NCI-H2171 (cell line): ENCODE measurements at regions not wholly inside any gene's neighbourhood (a gene's known extent, or its start where the extent isn't known, plus 50 kb on each side); places are given as distances from the start of the nearest gene placed in this dataset.

Source experiments
- DNase-seq: peaks from one replicate; lab custom pipeline; 2025; lab: John Stamatoyannopoulos, UW

DNA sequence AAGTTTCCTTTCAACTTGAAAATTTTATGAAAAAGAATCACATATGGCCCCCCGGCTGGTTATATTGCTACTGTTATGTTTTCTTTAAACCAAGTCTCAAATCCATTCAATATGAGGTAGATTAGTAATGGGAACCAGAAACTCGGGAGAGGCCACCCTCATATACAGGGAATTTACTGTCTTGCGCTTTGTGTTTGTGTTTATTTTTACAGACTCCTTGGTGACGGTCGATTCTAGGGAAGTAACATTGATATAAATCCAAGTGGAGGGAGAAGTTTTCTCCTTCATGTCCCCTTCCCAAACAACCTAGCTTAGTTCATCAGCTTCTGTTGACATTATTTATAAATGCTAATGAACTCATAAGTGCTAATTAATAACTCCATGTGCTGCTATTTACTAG is 163.5 kb upstream of the LMO4 start:
- DNase-seq = no peak

DNA sequence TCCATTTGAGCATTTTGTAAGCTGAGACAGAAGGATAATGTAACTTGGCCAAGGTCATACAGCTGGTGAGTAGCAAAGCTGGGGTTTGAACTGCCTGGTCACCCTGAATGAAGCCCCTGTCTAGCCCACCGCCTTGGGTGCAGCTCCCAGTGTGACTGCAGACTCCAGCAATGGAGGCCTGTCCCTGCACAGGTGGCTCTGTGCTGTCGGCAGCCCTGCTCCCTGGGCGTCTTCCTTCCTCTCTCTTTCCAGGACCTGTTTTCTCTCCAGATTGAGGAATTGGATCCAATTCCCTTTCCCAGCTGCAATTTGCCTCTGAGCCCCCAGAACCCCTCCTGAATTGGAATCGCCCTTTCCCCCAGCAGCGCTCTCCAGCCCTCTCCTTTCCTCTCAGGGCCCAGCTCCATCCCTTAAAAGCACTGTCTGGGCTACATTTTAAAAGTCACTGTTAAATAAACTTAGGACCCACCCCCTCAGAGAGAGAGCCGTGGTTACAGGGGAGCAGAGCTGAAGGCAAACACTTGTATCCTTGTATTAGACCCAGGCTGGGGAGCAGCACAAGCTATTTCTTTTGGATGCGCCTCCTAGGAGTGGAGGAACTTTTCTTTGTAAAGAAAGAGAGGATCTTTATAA is 161.4 kb upstream of the LMO4 start:
- no peak for DNase-seq

DNA sequence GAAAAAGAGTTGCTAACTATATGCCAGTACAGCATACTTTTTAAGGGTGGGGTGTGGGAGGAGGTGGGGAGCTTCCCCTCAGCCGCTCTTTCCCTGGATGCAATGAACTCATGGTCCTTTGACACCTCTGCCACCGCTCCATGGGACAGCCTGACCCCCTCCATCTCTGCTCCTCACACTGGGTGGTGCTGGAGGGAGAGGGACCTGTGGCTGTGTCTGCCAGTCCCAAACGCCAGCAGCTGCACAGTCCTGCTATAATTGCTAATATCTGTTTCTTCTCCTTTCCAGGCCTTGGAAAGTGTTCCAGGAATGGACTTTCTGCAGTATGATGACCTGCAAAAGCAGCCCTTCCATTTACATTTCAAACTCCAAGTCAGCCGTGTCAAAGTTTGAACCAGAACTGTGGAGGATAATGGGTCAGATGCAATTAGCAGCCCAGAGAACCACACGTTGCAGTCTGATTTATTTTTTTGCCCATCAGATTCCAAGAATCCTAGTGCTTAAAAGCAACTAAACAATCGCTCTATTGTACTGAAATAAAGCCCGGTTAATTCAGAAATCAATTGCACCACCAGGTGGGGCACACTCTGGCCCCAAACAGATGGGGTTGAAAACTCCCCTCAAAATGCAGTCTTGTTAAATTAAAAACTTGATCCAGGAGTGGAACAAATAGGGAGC is 160.7 kb upstream of the LMO4 start:
- no peak for DNase-seq

DNA sequence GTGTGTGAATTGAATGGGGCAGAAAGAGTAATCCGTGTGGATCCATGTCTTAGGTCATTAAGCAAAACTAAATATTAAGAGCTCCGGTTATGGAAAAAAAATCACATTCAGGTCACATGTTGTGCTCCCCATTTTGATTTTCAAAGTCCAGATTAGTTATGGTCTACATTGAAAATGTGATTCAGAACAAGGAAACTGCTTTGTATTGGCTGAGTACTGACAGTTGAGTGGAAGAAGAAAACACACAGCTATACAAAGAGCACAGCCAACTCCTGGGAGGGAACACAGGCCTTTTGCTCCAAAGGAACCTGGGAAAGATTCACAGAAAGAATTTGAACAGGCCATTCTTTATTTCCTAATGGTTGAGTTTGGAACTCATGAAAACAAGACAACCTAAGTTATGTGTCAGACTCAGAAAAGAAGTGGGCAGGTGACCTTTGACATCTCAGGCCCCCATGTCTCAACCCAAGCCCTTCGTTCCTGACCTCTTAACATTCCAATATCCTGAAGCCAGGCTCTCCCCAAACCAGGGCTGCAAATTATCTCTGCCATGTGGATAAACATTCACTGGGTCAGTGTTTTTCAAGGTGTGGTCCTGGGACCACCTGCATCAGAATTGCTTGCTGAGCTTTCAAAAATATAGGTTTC is 159.3 kb upstream of the LMO4 start:
- no peak for DNase-seq

DNA sequence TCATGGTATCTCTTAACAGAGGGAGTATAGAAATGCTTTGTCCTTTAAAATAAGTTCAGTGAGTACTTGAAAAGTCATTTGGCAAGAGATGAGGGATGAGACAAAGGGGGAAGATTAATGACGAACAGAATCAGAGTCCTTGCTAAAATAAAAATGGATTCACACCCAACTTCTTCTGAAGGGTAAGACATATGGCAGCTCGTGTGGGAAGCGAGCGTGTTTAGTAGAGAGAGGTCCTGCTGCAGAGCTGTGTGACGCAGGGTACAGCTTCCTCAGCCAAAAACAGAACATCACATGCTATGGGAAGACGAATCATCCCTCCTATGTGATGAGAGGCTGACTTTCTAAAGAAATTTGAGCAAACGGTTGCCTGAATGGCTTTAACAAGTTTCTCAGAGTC is 158.5 kb upstream of the LMO4 start:
- DNase-seq = no peak

DNA sequence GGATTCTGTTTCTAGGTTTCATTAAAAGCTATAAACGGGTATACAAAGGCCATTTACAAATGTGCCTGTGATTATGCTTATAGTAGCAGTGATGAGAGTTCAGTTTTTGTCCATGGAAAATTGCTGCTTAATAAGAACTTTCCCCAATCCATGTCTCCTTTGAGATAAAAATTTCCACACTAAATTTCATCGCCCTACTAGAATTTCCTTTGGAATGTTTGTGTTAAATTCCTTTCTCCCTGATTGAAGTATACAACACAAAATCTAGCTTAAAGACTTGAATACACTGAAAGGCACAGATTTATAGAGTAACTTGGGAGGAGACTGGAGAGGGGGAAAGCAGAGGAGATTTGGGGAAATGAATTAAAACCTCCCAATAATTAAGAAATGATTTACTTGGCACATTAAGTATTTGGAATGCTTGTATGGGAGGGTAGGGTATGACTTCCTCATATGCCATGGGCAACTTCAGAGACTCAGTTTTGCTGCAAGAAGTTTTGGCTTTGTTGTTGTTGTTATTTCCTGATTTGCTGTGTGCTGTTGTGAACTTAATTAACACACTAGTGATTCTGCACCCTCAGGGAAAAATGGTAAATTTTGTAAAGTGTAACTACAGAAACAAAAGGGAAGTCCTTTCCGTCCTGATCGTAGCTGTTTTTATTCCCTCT is 157.6 kb upstream of the LMO4 start:
- DNase-seq = no peak

DNA sequence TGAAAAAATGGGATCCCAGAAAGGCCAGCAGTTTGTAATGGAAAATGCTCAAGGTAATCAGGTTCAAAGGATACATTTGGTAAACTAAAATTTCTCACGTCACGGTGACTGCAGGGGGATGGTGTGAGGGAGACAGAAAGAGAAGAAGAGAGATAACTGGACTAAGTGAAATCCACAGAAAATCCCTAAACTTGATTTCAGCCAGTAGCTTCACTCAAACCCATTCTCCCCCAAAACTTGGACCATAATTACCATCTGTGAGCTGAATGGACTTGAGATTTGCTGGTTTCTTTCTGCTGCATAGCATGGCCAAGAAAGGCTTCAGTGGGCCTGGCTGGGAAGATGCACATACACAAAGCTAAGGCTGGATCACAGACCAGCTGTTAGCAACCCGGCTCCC is 155.4 kb upstream of the LMO4 start:
- no peak for DNase-seq

DNA sequence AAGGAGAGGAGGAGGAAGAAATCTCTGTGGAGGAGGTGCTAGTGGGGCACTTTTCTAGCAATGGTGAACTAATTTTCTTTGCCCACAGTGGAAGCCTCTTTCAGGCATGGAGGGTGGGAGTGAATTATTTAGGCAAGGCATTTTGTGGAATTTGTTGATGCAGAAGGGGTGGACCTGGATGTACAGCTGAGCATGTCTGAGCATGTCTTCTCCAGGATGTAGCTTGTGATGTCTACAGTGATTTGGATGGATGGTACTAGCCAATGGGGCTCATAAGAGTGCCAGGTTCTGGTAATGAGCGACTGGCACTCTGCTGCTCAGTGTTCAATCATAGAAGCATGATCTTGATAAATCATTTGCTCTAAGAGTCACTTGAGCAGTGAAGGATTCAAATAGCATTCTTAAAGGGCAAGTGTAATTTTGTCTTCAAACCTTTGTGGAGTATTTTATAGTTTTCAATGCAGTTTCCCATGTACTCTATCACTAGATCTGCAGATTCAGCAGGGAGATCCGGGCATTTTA is 153.9 kb upstream of the LMO4 start:
- DNase-seq = no peak

DNA sequence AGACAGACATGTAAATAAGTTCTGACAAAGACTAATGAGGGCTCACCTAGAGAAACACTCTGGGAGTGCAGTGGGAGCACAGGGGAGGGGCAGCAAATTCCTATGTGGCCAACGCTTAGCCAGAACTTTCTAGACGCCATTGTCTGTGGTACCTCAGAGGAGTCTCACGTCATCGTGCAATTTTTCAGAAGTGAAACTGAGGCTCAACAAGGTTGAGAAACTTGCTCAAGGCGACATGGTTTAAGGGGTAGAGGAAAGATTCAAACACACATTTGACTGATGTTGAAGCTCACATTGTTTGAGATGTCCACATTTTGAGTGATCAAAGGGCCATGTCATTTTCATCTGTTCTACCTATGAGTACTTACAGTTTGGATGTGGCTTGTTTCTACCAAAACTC is 152.6 kb upstream of the LMO4 start:
- no peak for DNase-seq

DNA sequence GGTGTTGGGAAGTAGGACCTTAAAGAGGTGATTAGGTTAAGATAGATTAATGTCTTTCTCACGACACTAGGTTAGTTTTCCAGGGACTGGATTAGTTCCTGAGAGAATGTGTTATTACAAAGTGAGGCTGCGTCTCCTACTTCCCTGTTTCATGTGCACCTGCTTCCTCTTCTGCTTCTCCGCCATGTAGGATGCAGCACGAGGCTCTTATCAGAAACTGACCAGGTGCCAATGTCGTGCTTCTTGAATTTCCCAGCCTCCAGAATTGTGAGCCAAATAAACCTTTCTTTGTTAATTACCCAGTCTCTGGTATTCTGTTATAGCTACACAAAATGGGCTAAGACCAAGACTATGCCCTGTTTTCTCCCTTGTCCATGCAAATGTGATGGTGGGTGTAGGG is 152.2 kb upstream of the LMO4 start:
- DNase-seq = no peak

DNA sequence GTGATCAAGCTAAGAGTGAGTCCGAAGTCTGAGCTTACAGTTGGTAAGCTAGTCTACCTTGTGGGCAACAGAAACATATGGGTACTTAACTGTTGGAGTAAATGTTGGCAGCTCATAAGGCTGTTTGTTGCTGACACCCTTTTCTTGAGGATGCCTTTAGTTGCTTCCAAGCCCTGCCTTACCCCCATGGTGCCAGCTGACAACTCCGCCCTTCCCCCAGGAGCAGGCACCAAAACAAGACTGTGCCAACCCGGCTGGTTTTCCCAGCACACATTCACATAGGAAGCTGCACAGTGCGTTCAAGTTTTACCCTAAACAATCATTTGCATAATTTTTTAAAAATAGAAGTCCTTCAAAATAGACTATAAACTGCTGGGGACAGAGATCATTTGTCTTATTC is 150.2 kb upstream of the LMO4 start:
- DNase-seq = no peak

DNA sequence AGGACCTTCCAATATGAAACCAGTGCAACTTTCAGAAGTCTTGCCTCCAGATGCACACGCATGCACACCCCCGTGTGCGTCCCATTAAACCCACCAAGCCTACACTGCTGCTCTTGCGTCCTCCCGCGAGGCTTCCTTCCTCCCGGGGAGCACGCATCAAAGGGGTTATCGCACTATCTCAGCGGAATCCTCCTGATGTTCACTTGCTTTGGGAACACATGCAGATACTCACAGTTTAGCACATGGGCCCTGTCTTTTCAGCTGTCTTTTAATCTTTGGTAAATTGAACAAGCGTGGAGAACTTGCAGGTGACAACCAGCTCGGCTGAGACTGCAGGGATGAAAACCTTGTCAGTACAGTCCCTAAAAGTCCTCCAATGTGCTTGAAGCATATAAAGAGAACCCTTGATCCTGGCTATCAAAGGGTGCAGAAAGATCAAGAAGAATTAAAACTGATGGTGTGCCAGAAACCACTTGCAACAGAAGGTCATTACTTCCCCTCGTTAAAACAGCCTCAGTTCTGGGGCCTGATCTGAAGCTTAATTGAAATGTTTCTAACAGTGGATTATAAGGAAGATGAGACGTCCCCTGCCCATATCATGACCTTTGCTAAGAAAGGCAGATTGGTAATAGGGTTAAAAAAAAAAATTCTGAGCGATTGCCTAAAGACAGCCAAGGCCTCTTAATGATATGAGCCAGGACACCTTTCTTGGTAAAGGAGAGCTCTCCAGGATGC is 149.4 kb upstream of the LMO4 start:
- DNase-seq = no peak

DNA sequence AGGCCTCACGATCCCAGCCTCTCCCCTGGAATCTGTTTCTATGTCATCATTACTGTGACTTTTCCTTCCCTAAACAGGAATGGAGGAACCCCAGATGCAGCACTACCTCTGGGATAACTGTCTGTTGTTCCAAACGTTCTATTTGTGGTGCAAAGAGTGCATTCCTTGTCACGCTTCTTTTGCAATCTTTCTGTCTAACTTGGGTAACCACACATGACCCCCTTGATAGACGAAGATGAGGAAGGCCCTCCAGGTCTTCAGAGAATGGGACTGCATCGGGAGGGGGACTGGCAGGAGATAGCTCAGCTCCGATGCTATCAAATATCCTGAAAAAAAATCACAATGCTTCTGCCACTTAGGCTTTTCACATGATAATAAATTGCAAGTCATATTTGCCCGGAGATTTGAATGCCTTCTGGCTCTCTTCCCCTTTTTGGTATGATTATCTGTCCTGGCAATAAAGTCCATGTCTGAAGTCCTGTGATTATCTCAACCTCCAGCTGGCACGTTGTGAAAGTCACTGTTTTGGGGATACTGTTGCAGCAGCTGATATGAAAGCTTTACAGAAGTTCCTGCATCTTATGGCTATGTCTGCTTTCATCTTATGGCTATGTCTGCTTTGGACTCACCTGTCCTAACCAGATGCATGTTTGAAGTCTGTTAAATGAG is 148.7 kb upstream of the LMO4 start:
- DNase-seq = no peak

DNA sequence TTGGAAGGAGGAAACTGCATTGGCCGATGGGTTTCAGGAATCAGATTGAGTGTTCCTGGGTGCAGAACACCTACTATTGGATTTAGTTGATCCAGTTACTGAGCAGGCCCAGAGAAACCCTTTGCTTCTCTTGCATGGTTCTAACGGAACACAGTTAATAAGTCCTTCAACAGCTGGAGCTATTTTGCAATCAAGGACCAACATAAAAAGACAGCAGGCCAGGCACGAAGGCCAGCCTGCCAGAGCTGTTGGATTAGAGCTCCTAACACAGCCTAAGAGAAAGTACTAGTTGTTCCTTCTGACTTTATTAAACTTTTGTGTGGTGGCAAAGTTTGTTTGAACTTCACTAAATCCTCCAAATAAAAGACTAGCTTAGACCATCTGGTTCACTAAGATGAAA is 148.0 kb upstream of the LMO4 start:
- no peak for DNase-seq

DNA sequence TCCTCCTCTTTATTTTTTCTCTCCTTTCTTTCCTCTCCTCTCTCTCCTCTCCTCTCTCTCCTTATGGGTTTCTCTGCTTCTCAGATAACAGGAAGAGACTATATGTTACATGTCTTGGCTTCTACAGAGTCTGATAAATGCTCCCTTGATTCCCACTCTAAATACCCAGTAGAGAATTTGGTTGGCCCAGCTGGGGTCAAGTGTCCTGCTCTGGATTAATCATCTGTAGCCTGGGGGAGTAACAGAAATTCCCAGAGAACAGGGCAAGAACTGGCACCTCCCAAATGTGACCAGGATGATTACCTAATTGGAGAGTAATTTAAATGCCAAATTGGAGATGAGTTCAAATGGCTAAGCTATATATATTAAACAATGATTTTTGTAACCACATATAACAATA is 146.1 kb upstream of the LMO4 start:
- DNase-seq = no peak

DNA sequence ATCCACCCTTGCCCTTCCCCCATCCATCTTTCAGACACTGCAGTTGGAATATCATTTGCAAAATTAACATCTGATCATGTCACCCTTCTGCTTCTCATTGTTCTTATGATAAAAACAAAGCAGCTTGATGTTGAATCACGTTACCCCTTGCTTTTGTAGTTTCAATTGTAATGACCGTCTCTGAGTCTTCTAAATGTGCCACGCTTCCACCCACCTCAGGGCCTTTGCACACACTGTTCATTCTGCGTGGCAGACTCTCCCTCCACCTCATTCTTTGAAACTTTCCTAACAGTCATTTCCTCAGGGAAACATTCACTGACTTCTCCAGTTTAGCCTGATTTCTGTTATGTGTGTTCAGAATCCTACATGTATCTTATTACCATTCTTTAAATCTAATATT is 143.6 kb upstream of the LMO4 start:
- no peak for DNase-seq

DNA sequence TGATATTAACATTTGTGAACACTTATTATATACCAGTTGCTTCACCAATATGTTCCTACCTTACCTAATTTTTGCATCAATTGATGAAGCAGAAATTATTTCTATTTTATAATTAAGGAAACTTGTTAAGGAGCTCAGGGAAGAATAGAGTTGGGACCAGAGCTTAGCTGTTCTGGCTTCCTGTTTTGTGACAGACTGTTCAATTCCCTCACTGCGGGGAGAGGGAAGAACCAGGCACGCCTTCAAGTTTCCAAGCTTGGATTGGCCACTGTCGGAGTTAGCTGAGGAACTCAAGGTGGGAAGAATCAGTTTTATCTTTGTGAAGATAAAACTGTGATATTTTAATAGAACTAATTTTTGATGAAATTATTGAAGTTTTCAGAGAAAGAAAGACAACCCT is 142.3 kb upstream of the LMO4 start:
- no peak for DNase-seq

DNA sequence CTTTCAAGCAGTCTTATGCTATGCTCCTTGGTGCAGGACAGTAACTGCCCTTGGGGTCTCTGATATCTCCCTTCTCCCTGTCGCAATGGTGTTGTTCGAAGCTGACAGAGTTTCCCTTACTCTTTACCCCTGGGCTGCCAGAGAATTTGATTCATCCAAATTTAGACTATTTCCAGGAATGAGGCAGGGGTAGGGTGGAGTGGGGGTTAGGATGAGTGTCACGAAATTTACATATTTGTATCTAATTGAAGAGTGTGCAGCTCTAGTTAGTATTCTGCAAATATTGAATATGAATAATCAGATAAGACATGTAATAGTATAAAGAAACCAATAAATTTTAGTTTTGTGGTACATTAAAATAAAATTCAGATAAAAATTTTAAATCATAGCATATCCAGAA is 140.0 kb upstream of the LMO4 start:
- DNase-seq = no peak

DNA sequence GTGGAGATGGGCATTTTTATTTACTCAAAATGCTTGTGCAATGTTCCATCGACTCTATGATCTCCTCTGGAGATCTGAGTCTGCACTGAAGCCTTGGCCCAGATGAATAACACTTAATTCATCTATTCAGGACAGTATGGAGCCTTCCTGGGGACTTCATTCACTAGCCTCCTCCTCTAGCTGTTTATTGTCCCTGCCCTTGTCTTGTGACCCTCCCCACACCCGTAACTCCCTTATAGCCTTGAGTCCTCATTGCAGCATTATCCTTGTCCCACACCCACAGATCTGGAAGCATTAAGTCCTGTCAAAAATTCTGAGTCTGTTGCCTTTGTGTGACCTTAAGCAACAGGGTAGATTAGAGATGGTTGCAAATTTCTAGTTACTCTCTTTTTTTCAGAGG is 138.3 kb upstream of the LMO4 start:
- no peak for DNase-seq

DNA sequence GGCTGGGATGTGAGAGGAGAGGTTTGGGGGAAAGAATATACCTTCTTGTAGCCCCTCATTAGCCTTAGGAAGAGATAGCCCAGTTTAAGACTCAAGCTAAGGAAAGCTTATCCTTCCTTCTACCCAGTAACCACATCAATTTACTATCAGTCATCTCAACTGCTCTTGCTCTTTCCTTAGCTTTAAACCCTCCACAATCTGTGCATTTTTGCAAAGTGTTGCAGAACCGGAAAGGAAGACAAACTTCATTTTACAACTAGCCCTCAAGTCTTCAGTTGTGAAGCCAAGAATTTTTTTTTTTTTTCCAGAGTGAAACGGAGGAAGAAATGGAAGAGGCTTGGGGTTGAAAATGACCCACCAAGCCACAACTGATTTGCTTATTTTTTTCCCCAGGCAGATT is 137.0 kb upstream of the LMO4 start:
- DNase-seq = no peak

DNA sequence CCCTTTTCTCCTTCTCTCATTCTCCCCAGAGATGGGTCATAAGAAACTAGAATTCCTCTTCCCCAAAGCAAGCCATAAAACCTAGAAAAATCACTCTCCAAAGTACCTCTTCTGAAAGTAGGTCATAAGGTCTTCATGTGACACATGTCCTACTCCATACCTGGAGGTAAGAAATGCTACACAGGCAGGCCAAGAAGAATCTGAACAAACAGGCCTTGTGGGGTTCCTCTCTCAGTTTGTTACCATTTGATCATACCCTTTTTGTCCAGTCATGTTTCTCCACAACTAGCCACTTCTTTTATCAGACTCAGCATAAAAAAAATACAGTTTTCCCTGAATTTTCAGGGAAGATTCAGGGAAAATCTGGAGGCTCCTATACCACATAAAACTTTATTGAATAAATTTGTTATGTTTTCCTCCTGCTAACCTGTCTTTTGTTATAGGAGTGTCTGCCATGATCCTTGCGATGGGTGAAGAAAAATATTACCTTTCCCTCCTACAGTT is 134.4 kb upstream of the LMO4 start:
- DNase-seq = no peak

DNA sequence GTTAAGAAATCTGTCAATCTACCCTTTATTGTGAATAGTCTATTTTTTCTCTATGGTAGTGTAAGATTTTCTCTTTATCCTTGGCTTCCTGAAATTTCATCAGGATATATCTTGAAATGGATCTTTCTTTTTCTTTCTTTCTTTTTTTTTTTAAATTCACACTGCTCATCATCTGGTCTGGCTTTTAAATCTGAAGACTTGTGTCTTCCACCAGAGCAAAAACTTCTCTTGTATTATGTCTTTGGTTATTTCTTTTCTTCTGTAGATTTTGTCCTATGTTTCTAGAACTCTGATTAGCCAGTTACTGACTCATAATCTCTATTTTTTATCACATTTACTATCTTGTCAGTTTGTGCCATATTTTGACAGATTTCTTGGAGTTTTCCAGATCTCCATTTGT is 133.8 kb upstream of the LMO4 start:
- no peak for DNase-seq
